ENCODE measurements at regions not wholly inside any gene's neighbourhood (a gene's known extent, or its start where the extent isn't known, plus 50 kb on each side); places are given as distances from the start of the nearest gene placed in this dataset.

GRCh38 chr5:86029308-86029707 lies 588.4 kb upstream of the COX7C start:
- TF ChIP-seq SP1 (CRISPR knock-in tag; conservative IDR thresholded peaks at IDR 0.05), result no peak
- TF ChIP-seq ZNF396 (CRISPR knock-in tag; IDR thresholded peaks at IDR 0.05; ENCODE audit: borderline replicate concordance), result no peak
- TF ChIP-seq CTCF (IDR thresholded peaks at IDR 0.05), result no peak
- TF ChIP-seq ZNF138 (CRISPR knock-in tag; conservative IDR thresholded peaks at IDR 0.05), result no peak
- no peak for TF ChIP-seq MAX (CRISPR knock-in tag; IDR thresholded peaks at IDR 0.05)
- no peak for TF ChIP-seq ETV6 (CRISPR knock-in tag; IDR thresholded peaks at IDR 0.05)
- TF ChIP-seq HMGXB4 (CRISPR knock-in tag; IDR thresholded peaks at IDR 0.05), result no peak
- TF ChIP-seq CBFB (CRISPR knock-in tag; IDR thresholded peaks at IDR 0.05; ENCODE audit: low read depth), result no peak
- no peak for TF ChIP-seq JUN (CRISPR knock-in tag; IDR thresholded peaks at IDR 0.05)
- no peak for TF ChIP-seq ATF1 (CRISPR knock-in tag; IDR thresholded peaks at IDR 0.05)
- no peak for TF ChIP-seq TCF7 (CRISPR knock-in tag; IDR thresholded peaks at IDR 0.05; ENCODE audit: low read depth)
- TF ChIP-seq, protein P1, sequence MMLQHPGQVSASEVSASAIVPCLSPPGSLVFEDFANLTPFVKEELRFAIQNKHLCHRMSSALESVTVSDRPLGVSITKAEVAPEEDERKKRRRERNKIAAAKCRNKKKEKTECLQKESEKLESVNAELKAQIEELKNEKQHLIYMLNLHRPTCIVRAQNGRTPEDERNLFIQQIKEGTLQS (CRISPR knock-in tag; conservative IDR thresholded peaks at IDR 0.05), result no peak
- TF ChIP-seq, protein P2, sequence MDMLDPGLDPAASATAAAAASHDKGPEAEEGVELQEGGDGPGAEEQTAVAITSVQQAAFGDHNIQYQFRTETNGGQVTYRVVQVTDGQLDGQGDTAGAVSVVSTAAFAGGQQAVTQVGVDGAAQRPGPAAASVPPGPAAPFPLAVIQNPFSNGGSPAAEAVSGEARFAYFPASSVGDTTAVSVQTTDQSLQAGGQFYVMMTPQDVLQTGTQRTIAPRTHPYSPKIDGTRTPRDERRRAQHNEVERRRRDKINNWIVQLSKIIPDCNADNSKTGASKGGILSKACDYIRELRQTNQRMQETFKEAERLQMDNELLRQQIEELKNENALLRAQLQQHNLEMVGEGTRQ (CRISPR knock-in tag; IDR thresholded peaks at IDR 0.05), result no peak
- TF ChIP-seq CREM (CRISPR knock-in tag; IDR thresholded peaks at IDR 0.05), result no peak
